ENCODE measurements at regions not wholly inside any gene's neighbourhood (a gene's known extent, or its start where the extent isn't known, plus 50 kb on each side); places are given as distances from the start of the nearest gene placed in this dataset.

GRCh38 chr6:167455371-167455770 is 130.5 kb downstream of the TTLL2 start:
- H3K27ac ChIP-seq: no peak overlapping the region
- no peak for TF ChIP-seq CTCF (IDR thresholded peaks at IDR 0.05)
- H3K36me3 ChIP-seq: no peaks in the 10 kb centered on the region
- no peaks in the 10 kb centered on the region for H3K9me3 ChIP-seq
- no peaks in the 10 kb centered on the region for H3K27me3 ChIP-seq (replicated peaks; ENCODE audit: insufficient read depth)
- H3K4me1 ChIP-seq (ENCODE audit: control insufficient read depth in 1 of 2, low read depth in 2 of 2): no peaks in the 10 kb centered on the region
- ATAC-seq (ENCODE audit: insufficient number of reproducible peaks, low FRiP score, low read depth): no peak
- H3K4me3 ChIP-seq: no peak overlapping the region
- DNase-seq (ENCODE audit: low spot score): no peak

- H3K27ac ChIP-seq: no peak overlapping the region
- ATAC-seq (ENCODE audit: insufficient number of reproducible peaks, low FRiP score, low read depth) (no peak), DNase-seq (ENCODE audit: low spot score) (no peak)
- no peaks in the 10 kb centered on the region for H3K4me1 ChIP-seq (ENCODE audit: control insufficient read depth in 1 of 2, low read depth in 2 of 2)
- H3K27me3 ChIP-seq (replicated peaks; ENCODE audit: insufficient read depth): no peaks in the 10 kb centered on the region
- no peaks in the 10 kb centered on the region for H3K36me3 ChIP-seq
- no peak for TF ChIP-seq CTCF (IDR thresholded peaks at IDR 0.05)
- H3K9me3 ChIP-seq: no peaks in the 10 kb centered on the region
- H3K4me3 ChIP-seq: no peak overlapping the region
Observed at GRCh38 chr6:167462514-167463312, 137.8 kb downstream of the TTLL2 start.

GRCh38 chr6:167464177-167464576 is 139.3 kb downstream of the TTLL2 start:
- TF ChIP-seq CTCF (IDR thresholded peaks at IDR 0.05): no peak
- Histone ChIP-seq H3K27ac (no peak overlapping the region), H3K4me3 (no peak overlapping the region), H3K36me3 (no peaks in the 10 kb centered on the region), H3K4me1 (ENCODE audit: control insufficient read depth in 1 of 2, low read depth in 2 of 2) (no peaks in the 10 kb centered on the region), H3K27me3 (replicated peaks; ENCODE audit: insufficient read depth) (no peaks in the 10 kb centered on the region), H3K9me3 (no peaks in the 10 kb centered on the region)
- ATAC-seq (ENCODE audit: insufficient number of reproducible peaks, low FRiP score, low read depth): no peak
- no peak for DNase-seq (ENCODE audit: low spot score)

DNA sequence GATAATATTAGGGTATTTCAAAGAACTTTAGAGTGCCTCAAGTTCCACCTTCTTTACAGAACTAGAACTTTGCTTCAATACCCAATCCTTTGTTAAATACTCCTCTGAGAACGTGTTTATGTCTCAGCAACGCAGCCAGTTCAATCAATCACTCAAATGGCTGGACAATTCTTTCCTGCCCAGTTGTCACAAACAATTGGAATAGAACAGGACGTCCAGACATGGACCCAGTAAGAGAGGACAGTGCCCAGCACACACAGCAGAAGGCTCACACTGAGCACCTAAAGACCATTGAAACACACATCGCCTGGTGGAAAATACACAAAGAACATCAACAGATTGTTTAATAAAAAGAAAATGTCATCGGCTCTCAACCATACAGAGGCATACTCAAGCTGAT is 140.6 kb downstream of the TTLL2 start:
- no peak for TF ChIP-seq CTCF (IDR thresholded peaks at IDR 0.05)
- H3K36me3 ChIP-seq: no peaks in the 10 kb centered on the region
- no peak overlapping the region for H3K27ac ChIP-seq
- ATAC-seq (ENCODE audit: insufficient number of reproducible peaks, low FRiP score, low read depth): no peak
- no peaks in the 10 kb centered on the region for H3K4me1 ChIP-seq (ENCODE audit: control insufficient read depth in 1 of 2, low read depth in 2 of 2)
- DNase-seq (ENCODE audit: low spot score): no peak
- H3K4me3 ChIP-seq: no peak overlapping the region
- H3K9me3 ChIP-seq: no peaks in the 10 kb centered on the region
- no peaks in the 10 kb centered on the region for H3K27me3 ChIP-seq (replicated peaks; ENCODE audit: insufficient read depth)

- no peaks in the 10 kb centered on the region for H3K4me1 ChIP-seq (ENCODE audit: control insufficient read depth in 1 of 2, low read depth in 2 of 2)
- no peak overlapping the region for H3K4me3 ChIP-seq
- no peak for ATAC-seq (ENCODE audit: insufficient number of reproducible peaks, low FRiP score, low read depth)
- H3K27me3 ChIP-seq (replicated peaks; ENCODE audit: insufficient read depth): no peaks in the 10 kb centered on the region
- H3K36me3 ChIP-seq: no peaks in the 10 kb centered on the region
- H3K27ac ChIP-seq: no peak overlapping the region
- no peak for DNase-seq (ENCODE audit: low spot score)
- no peaks in the 10 kb centered on the region for H3K9me3 ChIP-seq
- no peak for TF ChIP-seq CTCF (IDR thresholded peaks at IDR 0.05)
Observed at GRCh38 chr6:167467282-167467681, 142.4 kb downstream of the TTLL2 start.
